OCI-LY3 (cell line): ENCODE measurements at regions not wholly inside any gene's neighbourhood (a gene's known extent, or its start where the extent isn't known, plus 50 kb on each side); places are given as distances from the start of the nearest gene placed in this dataset.

Experiments used
- H2AFZ ChIP-seq: fragments of 200-600, 300-600 bp; shearing (Covaris generic); 2 replicates; pipeline ENCODE4 v1.6.0; 2014; ENCODE audit warnings: antibody characterized with exemption, low read depth, low read length
- H3K27ac ChIP-seq: fragments of 200-600, 300-600 bp; sonication (generic); 2 replicates; pipeline ENCODE4 v1.5.1; 2014; ENCODE audit warnings: mild to moderate bottlenecking, low read length, moderate library complexity, mixed read lengths
- H3K27me3 ChIP-seq: fragments of 200-600, 300-600 bp; sonication (generic); 2 replicates; pipeline ENCODE4 v1.6.1; 2014; ENCODE audit warnings: low read depth, low read length, mixed read lengths
- H3K36me3 ChIP-seq: fragments of 200-600, 300-600 bp; sonication (generic); replicated peaks from 2 replicates; pipeline ENCODE3; 2014; ENCODE audit warnings: low read depth, low read length, mixed read lengths
- H3K4me1 ChIP-seq: fragments of 300-600, 200-600 bp; sonication (generic); 2 replicates; pipeline ENCODE4 v1.6.1; 2014; ENCODE audit warnings: low read length, mixed read lengths
- H3K4me2 ChIP-seq: fragments of 200-600, 300-600 bp; sonication (generic); 2 replicates; pipeline ENCODE4 v1.6.1; 2014; ENCODE audit warnings: low read length, mixed read lengths
- H3K4me3 ChIP-seq: fragments of 300-600, 200-600 bp; sonication (generic); 2 replicates; pipeline ENCODE4 v1.5.1; 2014; ENCODE audit warnings: antibody characterized with exemption, mild to moderate bottlenecking, low read length, moderate library complexity
- H3K79me2 ChIP-seq: fragments of 300-600, 200-600 bp; shearing (Covaris generic); 2 replicates; pipeline ENCODE4 v1.6.1; 2014; ENCODE audit warnings: mild to moderate bottlenecking, low read length, mixed read lengths
- H3K9ac ChIP-seq: fragments of 300-600, 200-600 bp; shearing (Covaris generic); 2 replicates; pipeline ENCODE4 v1.6.0; 2014; ENCODE audit warnings: mild to moderate bottlenecking, low read length, moderate library complexity
- H3K9me3 ChIP-seq: fragments of 200-600, 300-600 bp; shearing (Covaris generic); 2 replicates; pipeline ENCODE4 v1.6.1; 2014; ENCODE audit warnings: low read length, mixed read lengths; ENCODE audit not compliant: insufficient read depth
- H4K20me1 ChIP-seq: fragments of 200-600, 300-600 bp; sonication (generic); 2 replicates; pipeline ENCODE4 v1.6.1; 2016; ENCODE audit warnings: low read length, mixed read lengths; ENCODE audit not compliant: insufficient read depth
- EZH2phosphoT487 ChIP-seq: fragments of 200-600 bp; shearing (Covaris generic); IDR thresholded peaks from 2 replicates; pipeline ENCODE4 v1.6.1; 2018; ENCODE audit warnings: antibody characterized with exemption, mixed run types, low read depth
- TF ChIP-seq, protein P1 (sequence below): fragments of 200-600, 300-600 bp; sonication (generic); IDR thresholded peaks from 2 replicates; pipeline ENCODE4 v1.5.1; 2014; ENCODE audit warnings: antibody characterized with exemption, low read length, low read depth

DNA sequence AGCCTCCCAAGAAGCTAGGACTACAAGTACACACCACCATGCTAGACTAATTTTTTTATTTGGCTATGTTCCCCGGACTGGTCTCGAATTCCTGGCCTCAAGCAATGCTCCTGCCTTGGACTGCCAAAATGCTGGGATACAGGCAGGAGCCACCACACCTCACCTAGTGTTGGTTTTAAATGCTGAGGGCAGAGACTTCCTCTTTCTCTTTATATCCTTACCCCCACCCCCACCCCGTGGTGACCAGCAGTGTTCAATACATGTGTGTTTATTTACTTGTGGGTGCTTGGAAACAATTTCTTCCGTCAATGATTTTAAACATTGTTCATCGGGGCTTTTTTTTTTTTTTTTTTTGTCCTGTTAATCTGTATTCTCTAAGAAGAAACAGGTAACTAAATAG is 158.9 kb downstream of the ZBTB18 start:
- Histone ChIP-seq H3K79me2 (no peaks in the 10 kb centered on the region), H3K4me1 (peaks cover 2% of the 10 kb centered on the region; the same call in 1 of the 2 replicates), H2AFZ (no peak overlapping the region), H3K36me3 (no peaks in the 10 kb centered on the region), H3K4me3 (no peak overlapping the region), H3K4me2 (no peak overlapping the region), H3K27me3 (peaks cover 47% of the 10 kb centered on the region), H3K27ac (no peak overlapping the region), H4K20me1 (no peaks in the 10 kb centered on the region), H3K9me3 (no peaks in the 10 kb centered on the region), H3K9ac (no peak overlapping the region)
- TF ChIP-seq, protein P1, sequence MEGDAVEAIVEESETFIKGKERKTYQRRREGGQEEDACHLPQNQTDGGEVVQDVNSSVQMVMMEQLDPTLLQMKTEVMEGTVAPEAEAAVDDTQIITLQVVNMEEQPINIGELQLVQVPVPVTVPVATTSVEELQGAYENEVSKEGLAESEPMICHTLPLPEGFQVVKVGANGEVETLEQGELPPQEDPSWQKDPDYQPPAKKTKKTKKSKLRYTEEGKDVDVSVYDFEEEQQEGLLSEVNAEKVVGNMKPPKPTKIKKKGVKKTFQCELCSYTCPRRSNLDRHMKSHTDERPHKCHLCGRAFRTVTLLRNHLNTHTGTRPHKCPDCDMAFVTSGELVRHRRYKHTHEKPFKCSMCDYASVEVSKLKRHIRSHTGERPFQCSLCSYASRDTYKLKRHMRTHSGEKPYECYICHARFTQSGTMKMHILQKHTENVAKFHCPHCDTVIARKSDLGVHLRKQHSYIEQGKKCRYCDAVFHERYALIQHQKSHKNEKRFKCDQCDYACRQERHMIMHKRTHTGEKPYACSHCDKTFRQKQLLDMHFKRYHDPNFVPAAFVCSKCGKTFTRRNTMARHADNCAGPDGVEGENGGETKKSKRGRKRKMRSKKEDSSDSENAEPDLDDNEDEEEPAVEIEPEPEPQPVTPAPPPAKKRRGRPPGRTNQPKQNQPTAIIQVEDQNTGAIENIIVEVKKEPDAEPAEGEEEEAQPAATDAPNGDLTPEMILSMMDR = no peak
- TF ChIP-seq EZH2phosphoT487 = no peak

DNA sequence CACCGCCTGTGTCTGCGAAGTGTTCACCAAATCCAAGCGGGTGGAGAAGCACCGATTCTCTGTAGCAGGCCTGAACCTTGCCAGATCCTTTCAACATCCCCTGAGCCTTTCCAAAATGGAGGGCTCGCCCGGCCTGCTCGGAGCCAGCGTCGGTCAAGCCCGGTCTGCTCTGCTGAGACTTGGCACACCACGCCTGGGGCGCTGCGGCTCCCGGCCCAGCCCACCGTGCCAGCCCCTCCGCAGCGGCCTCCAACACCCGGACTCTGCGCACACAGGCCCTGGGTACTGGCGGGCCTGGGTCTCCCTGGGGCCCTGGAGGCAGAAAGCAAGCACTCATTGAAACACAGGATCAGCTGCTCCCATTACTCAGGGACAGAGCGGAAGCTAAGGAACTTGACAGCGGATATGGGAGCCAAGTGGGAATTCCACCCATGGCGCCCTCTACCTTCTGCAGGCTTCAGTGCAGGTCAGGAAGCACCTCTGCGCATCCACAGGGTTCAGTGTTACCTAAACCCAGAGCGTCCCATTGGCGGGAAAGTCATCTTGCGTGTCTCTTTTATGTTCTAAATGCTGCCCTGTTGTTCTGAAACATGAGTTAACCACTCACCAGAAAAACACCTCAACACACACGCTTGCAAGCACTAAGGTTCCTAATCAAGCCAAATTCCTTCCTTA is 159.9 kb downstream of the ZBTB18 start:
- Histone ChIP-seq H3K4me1 (peaks cover 2% of the 10 kb centered on the region; the same call in 1 of the 2 replicates), H3K36me3 (no peaks in the 10 kb centered on the region), H2AFZ (no peak overlapping the region), H3K9ac (no peak overlapping the region), H4K20me1 (no peaks in the 10 kb centered on the region), H3K4me3 (no peak overlapping the region), H3K79me2 (no peaks in the 10 kb centered on the region), H3K27me3 (peaks cover 37% of the 10 kb centered on the region; the same call in 1 of the 2 replicates), H3K27ac (no peak overlapping the region), H3K9me3 (no peaks in the 10 kb centered on the region), H3K4me2 (no peak overlapping the region)
- no peak for TF ChIP-seq EZH2phosphoT487
- TF ChIP-seq, protein P1 = peak; percentile 41

DNA sequence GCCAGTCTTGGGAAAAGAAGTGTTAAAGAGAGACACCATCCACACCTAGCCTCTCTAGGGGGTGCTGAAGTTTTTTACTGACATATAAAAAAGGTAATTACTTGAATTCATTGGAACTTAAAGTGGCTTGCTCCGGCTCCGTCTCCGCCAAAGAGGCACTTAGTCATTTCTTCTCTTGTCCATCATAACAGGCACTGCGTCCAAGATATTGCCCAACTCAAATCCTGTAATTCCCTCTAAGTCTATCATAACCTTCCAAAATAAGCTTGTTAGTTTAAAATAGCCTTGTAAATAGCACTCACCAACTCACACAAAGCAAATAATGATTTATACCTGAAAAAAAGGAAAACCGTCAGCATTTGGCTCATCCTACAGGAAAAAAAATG is 160.5 kb downstream of the ZBTB18 start:
- Histone ChIP-seq H3K9me3 (no peaks in the 10 kb centered on the region), H3K4me2 (no peak overlapping the region), H3K79me2 (no peaks in the 10 kb centered on the region), H3K4me3 (no peak overlapping the region), H2AFZ (no peak overlapping the region), H3K27ac (no peak overlapping the region), H4K20me1 (no peaks in the 10 kb centered on the region), H3K36me3 (no peaks in the 10 kb centered on the region), H3K9ac (no peak overlapping the region), H3K4me1 (peaks cover 2% of the 10 kb centered on the region; the same call in 1 of the 2 replicates), H3K27me3 (peaks cover 37% of the 10 kb centered on the region; the same call in 1 of the 2 replicates)
- TF ChIP-seq EZH2phosphoT487 = no peak
- TF ChIP-seq, protein P1 = no peak

DNA sequence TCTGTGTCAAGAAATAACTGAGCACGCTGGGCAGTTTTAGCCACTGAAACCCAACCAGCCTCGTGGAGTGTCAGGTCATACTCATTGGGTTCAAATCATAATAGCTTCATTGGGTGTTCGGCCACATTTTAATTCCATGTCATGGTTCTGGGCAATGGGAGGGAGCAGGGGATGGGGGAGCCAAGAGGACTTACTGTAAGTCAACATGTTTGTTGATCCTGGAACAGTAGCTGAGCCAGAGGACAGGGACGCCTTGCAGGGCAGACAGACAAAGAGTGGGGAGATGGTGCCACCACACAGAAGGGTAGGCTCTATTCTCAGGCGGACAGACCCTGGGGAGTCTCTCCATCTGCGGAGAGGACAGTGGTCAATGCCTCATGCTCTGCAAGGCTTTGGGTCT is 161.1 kb downstream of the ZBTB18 start:
- Histone ChIP-seq H3K36me3 (no peaks in the 10 kb centered on the region), H3K9ac (no peak overlapping the region)
- no peak for TF ChIP-seq EZH2phosphoT487
- TF ChIP-seq, protein P1 = no peak

More for the DNA sequence above, 161.1 kb downstream of the ZBTB18 start:
- no peaks in the 10 kb centered on the region for H3K79me2 ChIP-seq
- H3K4me1 ChIP-seq = peaks cover 2% of the 10 kb centered on the region; the same call in 1 of the 2 replicates
- H2AFZ ChIP-seq = no peak overlapping the region
- no peak overlapping the region for H3K4me2 ChIP-seq
- no peaks in the 10 kb centered on the region for H4K20me1 ChIP-seq
- no peaks in the 10 kb centered on the region for H3K9me3 ChIP-seq
- H3K4me3 ChIP-seq = no peak overlapping the region
- H3K27ac ChIP-seq = no peak overlapping the region
- peaks cover 32% of the 10 kb centered on the region; the same call in 1 of the 2 replicates for H3K27me3 ChIP-seq
